Lower lobe of right lung (tissue), 2 donors: ENCODE measurements at regions not wholly inside any gene's neighbourhood (a gene's known extent, or its start where the extent isn't known, plus 50 kb on each side); places are given as distances from the start of the nearest gene placed in this dataset.

Source experiments
- ATAC-seq, 2 donors: fragments of 200-7000 bp; cut with Tn5 transposase; one replicate each; pipeline ENCODE4 v1.9.1; 2020 to 2022; ENCODE audit warnings: mild to moderate bottlenecking in 2 of 2, moderate library complexity in 2 of 2
- DNase-seq: peaks from one replicate; pipeline ENCODE4 v3.0.0-alpha.2; 2020
- H3K27ac ChIP-seq: fragments of 200-600 bp; one replicate; pipeline ENCODE4 v1.8.0; 2022
- H3K27me3 ChIP-seq: fragments of 200-600 bp; one replicate; pipeline ENCODE4 v1.8.0; 2022; ENCODE audit warnings: low read depth
- H3K36me3 ChIP-seq: fragments of 200-600 bp; one replicate; pipeline ENCODE4 v1.8.0; 2022; ENCODE audit warnings: mild to moderate bottlenecking
- H3K4me1 ChIP-seq: fragments of 200-600 bp; one replicate; pipeline ENCODE4 v1.8.0; 2022
- H3K4me3 ChIP-seq: fragments of 200-600 bp; one replicate; pipeline ENCODE4 v1.8.0; 2022; ENCODE audit warnings: mild to moderate bottlenecking
- H3K9me3 ChIP-seq: fragments of 200-600 bp; one replicate; pipeline ENCODE4 v1.8.0; 2022
- CTCF ChIP-seq: fragments of 200-600 bp; IDR thresholded peaks from one replicate; pipeline ENCODE4 v1.8.0; 2022; ENCODE audit warnings: antibody characterized with exemption, mild to moderate bottlenecking
- intact Hi-C: fragments of 100-400 bp; cut with DNase I; formaldehyde crosslinking; loops from one replicate; pipeline ENCODE4 v1.11.0; 2022
- donor health status: DM: no; HTN: yes; CAD: no; lungs with severe emphysema.

- no peaks in the 10 kb centered on the region for H3K27me3 ChIP-seq
- no peak for DNase-seq
- H3K36me3 ChIP-seq: no peaks in the 10 kb centered on the region
- ATAC-seq: no peak
- no peak overlapping the region for H3K27ac ChIP-seq
- no peak for TF ChIP-seq CTCF
- H3K4me3 ChIP-seq: no peak overlapping the region
- H3K4me1 ChIP-seq: peaks cover 15% of the 10 kb centered on the region
- intact Hi-C loops: no loop called here
- H3K9me3 ChIP-seq: no peaks in the 10 kb centered on the region
Observed at GRCh38 chr2:181777734-181778133, 97.4 kb upstream of the NEUROD1 start.

- Histone ChIP-seq H3K27ac (no peak overlapping the region), H3K27me3 (no peaks in the 10 kb centered on the region), H3K9me3 (no peaks in the 10 kb centered on the region), H3K36me3 (no peaks in the 10 kb centered on the region), H3K4me1 (peaks cover 15% of the 10 kb centered on the region), H3K4me3 (no peak overlapping the region)
- TF ChIP-seq CTCF: no peak
- intact Hi-C loops: no loop called here
- ATAC-seq (no peak), DNase-seq (no peak)
Observed at GRCh38 chr2:181778621-181779201, 98.4 kb upstream of the NEUROD1 start.

- H3K4me1 ChIP-seq: peaks cover 15% of the 10 kb centered on the region
- ATAC-seq (no peak), DNase-seq (no peak)
- intact Hi-C loops: no loop called here
- no peaks in the 10 kb centered on the region for H3K27me3 ChIP-seq
- no peaks in the 10 kb centered on the region for H3K36me3 ChIP-seq
- H3K9me3 ChIP-seq: no peaks in the 10 kb centered on the region
- H3K27ac ChIP-seq: no peak overlapping the region
- H3K4me3 ChIP-seq: no peak overlapping the region
- no peak for TF ChIP-seq CTCF
Observed at GRCh38 chr2:181779288-181780021, 99.1 kb upstream of the NEUROD1 start.

- DNase-seq (no peak), ATAC-seq (no peak)
- intact Hi-C loops: no loop called here
- Histone ChIP-seq H3K9me3 (no peaks in the 10 kb centered on the region), H3K27ac (no peak overlapping the region), H3K4me3 (no peak overlapping the region), H3K4me1 (peaks cover 15% of the 10 kb centered on the region), H3K27me3 (no peaks in the 10 kb centered on the region), H3K36me3 (no peaks in the 10 kb centered on the region)
- no peak for TF ChIP-seq CTCF
Observed at GRCh38 chr2:181780047-181780651, 99.8 kb upstream of the NEUROD1 start.

- no peak for TF ChIP-seq CTCF
- intact Hi-C loops: no loop called here
Observed at GRCh38 chr2:181780657-181781056, 100.3 kb upstream of the NEUROD1 start.

More at GRCh38 chr2:181780657-181781056, 100.3 kb upstream of the NEUROD1 start:
- Histone ChIP-seq H3K4me1 (peaks cover 15% of the 10 kb centered on the region), H3K36me3 (no peaks in the 10 kb centered on the region), H3K27ac (no peak overlapping the region), H3K9me3 (no peaks in the 10 kb centered on the region), H3K4me3 (no peak overlapping the region), H3K27me3 (no peaks in the 10 kb centered on the region)
- DNase-seq (no peak), ATAC-seq (no peak)
